GM12878 (cell line): ENCODE measurements at regions not wholly inside any gene's neighbourhood (a gene's known extent, or its start where the extent isn't known, plus 50 kb on each side); places are given as distances from the start of the nearest gene placed in this dataset.
"Not testable (repeated sequence)": the region's sequence is repeated elsewhere in the genome, so short reads cannot be mapped to it uniquely, and the experiment has no call there.

Experiments used
- ATAC-seq: fragments of 200-7000 bp; cut with Tn5 transposase; 3 replicates; pipeline ENCODE4 v1.9.1; 2020; ENCODE audit warnings: mild to moderate bottlenecking, moderate library complexity
- BruUV-seq: library from RNA; stranded (reverse); fragments of 400-500 nt; replicated peaks from 2 replicates; lab custom pipeline; 2021; lab: Mats Ljungman, UMichigan
- CTCF ChIA-PET: fragments of 300-600 bp; sonication (Branson Sonifier 250); formaldehyde crosslinking; extraction: SDS; loops from one replicate; lab custom pipeline; 2021; ENCODE audit warnings: inconsistent platforms; lab: Yijun Ruan, JAX
- POLR2A ChIA-PET: fragments of 350-600 bp; formaldehyde crosslinking; extraction: SDS; loops from one replicate; lab custom pipeline; 2021; ENCODE audit warnings: inconsistent platforms; lab: Charles Lee
- RAD21 ChIA-PET: fragments of 300-600 bp; sonication (Branson Sonifier 250); formaldehyde crosslinking; loops from one replicate; lab custom pipeline; 2023; ENCODE audit warnings: antibody characterized with exemption; ENCODE audit not compliant: unreplicated experiment; lab: Charles Lee
- SMC1A ChIA-PET: fragments of 300-600 bp; sonication (Branson Sonifier 250); formaldehyde crosslinking; loops from one replicate; lab custom pipeline; 2023; ENCODE audit not compliant: unreplicated experiment, uncharacterized antibody; lab: Charles Lee
- DNase-seq: peaks from one replicate; pipeline ENCODE4 v3.0.0-alpha.2; 2011; ENCODE audit warnings: low read depth, low spot score
- FAIRE-seq: peaks from 3 replicates; lab custom pipeline; 2011; peaks lifted over from hg19 to GRCh38; lab: Jason Lieb, UNC
- H2AFZ ChIP-seq: 2 replicates; pipeline ENCODE4 v1.6.0; 2011; ENCODE audit warnings: low read depth, low read length, control low read depth; ENCODE audit not compliant: control insufficient read depth
- H3K27ac ChIP-seq: 2 replicates; pipeline ENCODE4 v1.5.1; 2011; ENCODE audit warnings: control low read depth; ENCODE audit not compliant: control insufficient read depth, insufficient read depth
- H3K27me3 ChIP-seq, 2 experiments: replicated peaks in 1 of 2; 2 replicates each; pipeline versions ENCODE4 v1.6.0 to v1.6.1; 2011; ENCODE audit warnings: low read length in 1 of 2; ENCODE audit not compliant: control insufficient read depth in 2 of 2, insufficient read depth in 2 of 2
- H3K36me3 ChIP-seq, 2 experiments: 2 replicates each; pipeline ENCODE4 v1.5.1; 2011; ENCODE audit warnings: low read length in 1 of 2; ENCODE audit not compliant: control insufficient read depth in 2 of 2, insufficient read depth in 2 of 2
- H3K4me1 ChIP-seq: 2 replicates; pipeline ENCODE4 v1.6.1; 2011; ENCODE audit warnings: mild to moderate bottlenecking, low read length, moderate library complexity, mixed read lengths; ENCODE audit not compliant: control insufficient read depth, insufficient read depth
- H3K4me2 ChIP-seq: 2 replicates; pipeline ENCODE4 v1.6.0; 2011; ENCODE audit warnings: control low read depth; ENCODE audit not compliant: control insufficient read depth, insufficient read depth
- H3K4me3 ChIP-seq: fragments of 200-600 bp; sonication (generic); 2 replicates; pipeline ENCODE4 v1.5.1; 2016
- H3K79me2 ChIP-seq: 2 replicates; pipeline ENCODE4 v1.6.0; 2011; ENCODE audit warnings: low read length; ENCODE audit not compliant: control insufficient read depth, insufficient read depth
- H3K9ac ChIP-seq: 2 replicates; pipeline ENCODE4 v1.8.0; 2011; ENCODE audit warnings: low read length, control low read depth, mixed read lengths; ENCODE audit not compliant: control insufficient read depth, insufficient read depth
- H3K9me3 ChIP-seq: replicated peaks from 3 replicates; pipeline ENCODE4 v1.5.1; 2011; ENCODE audit warnings: mild to moderate bottlenecking, low read length; ENCODE audit not compliant: control insufficient read depth, insufficient read depth
- H4K20me1 ChIP-seq: 2 replicates; pipeline ENCODE4 v1.6.0; 2011; ENCODE audit not compliant: control insufficient read depth, insufficient read depth
- BMI1 ChIP-seq: fragments of 450-650 bp; IDR thresholded peaks from 2 replicates; pipeline ENCODE4 v1.6.1; 2016; ENCODE audit warnings: mild to moderate bottlenecking, moderate library complexity, borderline replicate concordance
- CHD1 ChIP-seq: IDR thresholded peaks from 2 replicates; pipeline ENCODE4 v1.6.1; 2012; ENCODE audit warnings: low read depth, low read length, improper control_type of control experiment
- KAT2A ChIP-seq: conservative IDR thresholded peaks from 2 replicates; pipeline ENCODE4 v1.6.1; 2011; ENCODE audit warnings: low read depth, low read length; ENCODE audit not compliant: control insufficient read depth
- POLR2A ChIP-seq: IDR thresholded peaks from 2 replicates; pipeline ENCODE4 v1.6.1; 2011; ENCODE audit warnings: low read depth, mild to moderate bottlenecking, low read length
- POLR2AphosphoS5 ChIP-seq: IDR thresholded peaks from 2 replicates; pipeline ENCODE4 v1.6.1; 2011; ENCODE audit warnings: mild to moderate bottlenecking, low read length, inconsistent platforms
- RELA ChIP-seq: fragments of 450-650 bp; IDR thresholded peaks from 2 replicates; pipeline ENCODE4 v1.8.0; 2014; ENCODE audit warnings: borderline replicate concordance; ENCODE audit not compliant: partially characterized antibody
- SMARCA5 ChIP-seq: fragments of 450-650 bp; IDR thresholded peaks from 2 replicates; pipeline ENCODE4 v1.6.1; 2017; ENCODE audit warnings: mild to moderate bottlenecking
- WGBS: methylation state at CpG from one replicate; pipeline ENCODE4 v1.1.6; 2016; ENCODE audit warnings: low lambda C conversion rate; ENCODE audit not compliant: insufficient replicate concordance, insufficient coverage; ENCODE audit errors: missing lambda C conversion rate; 5-methylcytosine and 5-hydroxymethylcytosine counted together
- in situ Hi-C: fragments of 300-500 bp; cut with MboI; formaldehyde crosslinking; loops from 9 replicates; pipeline ENCODE4 v1.14.3; 2018; ENCODE audit warnings: mixed read lengths
- intact Hi-C: fragments of 100-400 bp; cut with micrococcal nuclease; formaldehyde crosslinking; loops from one replicate; pipeline ENCODE4 v1.14.2; 2022; ENCODE audit not compliant: unreplicated experiment
- TF ChIP-seq, protein P1 (sequence below): fragments of 450-650 bp; conservative IDR thresholded peaks from 2 replicates; pipeline ENCODE4 v1.6.1; 2017; ENCODE audit warnings: mild to moderate bottlenecking, moderate library complexity
- TF ChIP-seq, protein P2 (sequence below): fragments of 450-650 bp; IDR thresholded peaks from 2 replicates; pipeline ENCODE4 v1.6.1; 2017; ENCODE audit warnings: borderline replicate concordance
- TF ChIP-seq, protein P3 (sequence below): fragments of 450-650 bp; formaldehyde crosslinking; IDR thresholded peaks from 2 replicates; pipeline ENCODE4 v1.4.0; 2022; ENCODE audit warnings: mild to moderate bottlenecking, moderate library complexity

DNA sequence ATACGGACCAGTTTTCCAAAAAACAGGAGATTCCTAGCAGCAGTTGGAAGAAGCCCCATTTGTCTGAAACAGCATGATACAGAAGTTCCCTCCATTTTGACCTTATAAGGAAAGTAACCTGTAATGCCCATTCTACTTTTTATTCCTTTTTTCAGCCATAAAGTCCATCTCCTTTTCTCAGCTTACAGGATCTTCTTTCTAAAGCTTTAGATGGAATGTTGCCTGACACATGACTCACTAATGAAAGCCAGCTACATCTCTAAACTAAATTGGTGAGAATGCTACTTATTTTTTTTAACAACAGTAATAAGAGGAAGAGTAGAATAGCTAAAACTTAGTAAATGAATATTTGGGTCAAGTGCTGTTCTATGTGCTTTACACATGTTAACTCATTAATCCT is 234.1 kb downstream of the CDH26 start (continued):
- TF ChIP-seq, protein P1, sequence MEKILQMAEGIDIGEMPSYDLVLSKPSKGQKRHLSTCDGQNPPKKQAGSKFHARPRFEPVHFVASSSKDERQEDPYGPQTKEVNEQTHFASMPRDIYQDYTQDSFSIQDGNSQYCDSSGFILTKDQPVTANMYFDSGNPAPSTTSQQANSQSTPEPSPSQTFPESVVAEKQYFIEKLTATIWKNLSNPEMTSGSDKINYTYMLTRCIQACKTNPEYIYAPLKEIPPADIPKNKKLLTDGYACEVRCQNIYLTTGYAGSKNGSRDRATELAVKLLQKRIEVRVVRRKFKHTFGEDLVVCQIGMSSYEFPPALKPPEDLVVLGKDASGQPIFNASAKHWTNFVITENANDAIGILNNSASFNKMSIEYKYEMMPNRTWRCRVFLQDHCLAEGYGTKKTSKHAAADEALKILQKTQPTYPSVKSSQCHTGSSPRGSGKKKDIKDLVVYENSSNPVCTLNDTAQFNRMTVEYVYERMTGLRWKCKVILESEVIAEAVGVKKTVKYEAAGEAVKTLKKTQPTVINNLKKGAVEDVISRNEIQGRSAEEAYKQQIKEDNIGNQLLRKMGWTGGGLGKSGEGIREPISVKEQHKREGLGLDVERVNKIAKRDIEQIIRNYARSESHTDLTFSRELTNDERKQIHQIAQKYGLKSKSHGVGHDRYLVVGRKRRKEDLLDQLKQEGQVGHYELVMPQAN, result no peak
- TF ChIP-seq RELA, result no peak

DNA sequence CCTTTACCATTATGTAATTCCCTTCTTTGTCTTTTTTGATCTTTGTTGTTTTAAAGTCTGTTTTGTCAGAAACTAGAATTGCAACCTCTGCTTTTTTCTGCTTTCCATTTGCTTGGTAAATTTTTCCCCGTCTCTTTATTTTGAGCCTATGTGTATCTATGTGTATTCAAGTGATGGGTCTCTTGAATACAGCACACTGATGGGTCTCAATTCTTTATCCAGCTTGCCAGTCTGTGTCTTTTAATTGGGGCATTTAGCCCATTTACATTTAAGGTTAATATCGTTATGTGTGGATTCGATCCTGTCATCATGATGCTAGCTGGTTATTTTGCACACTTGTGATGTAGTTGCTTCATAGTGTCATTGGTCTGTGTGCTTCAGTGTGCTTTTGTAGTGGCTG is 240.9 kb downstream of the CDH26 start:
- FAIRE-seq, result not testable (repeated sequence)

DNA sequence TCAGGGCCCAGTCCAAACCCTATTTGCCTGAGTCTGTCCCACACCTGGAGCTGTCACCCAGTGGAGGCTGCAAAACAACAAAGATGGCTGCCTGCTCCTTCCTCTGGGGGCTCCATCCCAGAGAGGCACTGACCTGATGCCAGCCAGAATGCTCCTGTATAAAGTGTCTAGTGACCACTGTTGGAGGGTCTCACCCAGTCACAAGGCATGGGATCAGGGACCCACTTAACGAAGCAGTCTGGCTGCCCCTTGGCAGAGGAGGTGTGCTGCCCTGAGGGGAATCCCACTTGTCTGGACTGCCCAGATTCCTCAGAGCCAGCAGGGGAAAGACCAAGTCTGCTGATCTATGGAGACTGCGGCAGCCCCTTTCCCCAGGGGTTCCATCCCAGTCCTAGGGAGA is 241.6 kb downstream of the CDH26 start:
- Histone ChIP-seq H3K27me3 (no peaks in the 10 kb centered on the region), H3K79me2 (no peaks in the 10 kb centered on the region), H3K27ac (no peak overlapping the region), H3K36me3 (no peaks in the 10 kb centered on the region), H3K4me2 (no peak overlapping the region), H2AFZ (no peak overlapping the region), H4K20me1 (no peaks in the 10 kb centered on the region), H3K4me3 (no peak overlapping the region), H3K4me1 (no peaks in the 10 kb centered on the region), H3K9me3 (no peaks in the 10 kb centered on the region; the same call in 2 of the 3 replicates), H3K9ac (no peak overlapping the region)
- no peak for DNase-seq
- ChIA-PET POLR2A (no interaction called here), SMC1A (interaction anchor here (1.1 to 1.3 kb wide), 2 partner anchors 22 to 33 kb away, joined by 3 to 7 read pairs; no protein-coding TSS in a partner anchor), RAD21 (interaction anchor here (1.9 kb wide), 1 partner anchor 34 kb away, joined by 12 read pairs; no protein-coding TSS in a partner anchor), CTCF (interaction anchor here (1.4 to 1.9 kb wide), 2 partner anchors 32 to 62 kb away, joined by 3 to 7 read pairs; no protein-coding TSS in a partner anchor)
- in situ Hi-C loops (no loop called here), intact Hi-C loops (no loop called here)
- 50% methylated on average over 2 of the region's 2 CpGs for WGBS
- no TSS peak for BruUV-seq
- FAIRE-seq, result no peak
- no peak for ATAC-seq
- TF ChIP-seq, protein P2, sequence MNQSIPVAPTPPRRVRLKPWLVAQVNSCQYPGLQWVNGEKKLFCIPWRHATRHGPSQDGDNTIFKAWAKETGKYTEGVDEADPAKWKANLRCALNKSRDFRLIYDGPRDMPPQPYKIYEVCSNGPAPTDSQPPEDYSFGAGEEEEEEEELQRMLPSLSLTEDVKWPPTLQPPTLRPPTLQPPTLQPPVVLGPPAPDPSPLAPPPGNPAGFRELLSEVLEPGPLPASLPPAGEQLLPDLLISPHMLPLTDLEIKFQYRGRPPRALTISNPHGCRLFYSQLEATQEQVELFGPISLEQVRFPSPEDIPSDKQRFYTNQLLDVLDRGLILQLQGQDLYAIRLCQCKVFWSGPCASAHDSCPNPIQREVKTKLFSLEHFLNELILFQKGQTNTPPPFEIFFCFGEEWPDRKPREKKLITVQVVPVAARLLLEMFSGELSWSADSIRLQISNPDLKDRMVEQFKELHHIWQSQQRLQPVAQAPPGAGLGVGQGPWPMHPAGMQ, result no peak
- TF ChIP-seq KAT2A (no peak), SMARCA5 (no peak), POLR2AphosphoS5 (no peak), CHD1 (no peak), BMI1 (no peak), POLR2A (no peak)
- TF ChIP-seq, protein P3, sequence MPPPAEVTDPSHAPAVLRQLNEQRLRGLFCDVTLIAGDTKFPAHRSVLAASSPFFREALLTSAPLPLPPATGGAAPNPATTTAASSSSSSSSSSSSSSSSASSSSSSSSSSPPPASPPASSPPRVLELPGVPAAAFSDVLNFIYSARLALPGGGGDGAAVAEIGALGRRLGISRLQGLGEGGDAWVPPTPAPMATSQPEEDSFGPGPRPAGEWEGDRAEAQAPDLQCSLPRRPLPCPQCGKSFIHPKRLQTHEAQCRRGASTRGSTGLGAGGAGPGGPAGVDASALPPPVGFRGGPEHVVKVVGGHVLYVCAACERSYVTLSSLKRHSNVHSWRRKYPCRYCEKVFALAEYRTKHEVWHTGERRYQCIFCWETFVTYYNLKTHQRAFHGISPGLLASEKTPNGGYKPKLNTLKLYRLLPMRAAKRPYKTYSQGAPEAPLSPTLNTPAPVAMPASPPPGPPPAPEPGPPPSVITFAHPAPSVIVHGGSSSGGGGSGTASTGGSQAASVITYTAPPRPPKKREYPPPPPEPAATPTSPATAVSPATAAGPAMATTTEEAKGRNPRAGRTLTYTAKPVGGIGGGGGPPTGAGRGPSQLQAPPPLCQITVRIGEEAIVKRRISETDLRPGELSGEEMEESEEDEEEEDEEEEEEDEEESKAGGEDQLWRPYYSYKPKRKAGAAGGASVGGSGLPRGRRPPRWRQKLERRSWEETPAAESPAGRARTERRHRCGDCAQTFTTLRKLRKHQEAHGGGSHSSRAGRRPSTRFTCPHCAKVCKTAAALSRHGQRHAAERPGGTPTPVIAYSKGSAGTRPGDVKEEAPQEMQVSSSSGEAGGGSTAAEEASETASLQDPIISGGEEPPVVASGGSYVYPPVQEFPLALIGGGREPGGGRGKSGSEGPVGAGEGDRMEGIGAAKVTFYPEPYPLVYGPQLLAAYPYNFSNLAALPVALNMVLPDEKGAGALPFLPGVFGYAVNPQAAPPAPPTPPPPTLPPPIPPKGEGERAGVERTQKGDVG, result no peak

More for the DNA sequence above, 240.9 kb downstream of the CDH26 start:
- POLR2A ChIA-PET, H3K36me3 ChIP-seq, BruUV-seq, DNase-seq, H4K20me1 ChIP-seq, H3K9ac ChIP-seq, H3K79me2 ChIP-seq, H3K4me2 ChIP-seq, in situ Hi-C loops, intact Hi-C loops, H3K9me3 ChIP-seq, H2AFZ ChIP-seq, H3K27me3 ChIP-seq, H3K27ac ChIP-seq, H3K4me1 ChIP-seq, ATAC-seq, H3K4me3 ChIP-seq, RAD21 ChIA-PET: not testable (repeated sequence)
- WGBS, result 22% methylated on average over 3 of the region's 3 CpGs
- ChIA-PET CTCF (interaction anchor here (1.0 kb wide), 1 partner anchor 12 kb away, joined by 3 read pairs; no protein-coding TSS in a partner anchor), SMC1A (interaction anchor here (1.3 to 1.5 kb wide), 2 partner anchors 21 to 61 kb away, joined by 3 to 5 read pairs; no protein-coding TSS in a partner anchor)
